ENCODE measurements at regions not wholly inside any gene's neighbourhood (a gene's known extent, or its start where the extent isn't known, plus 50 kb on each side); places are given as distances from the start of the nearest gene placed in this dataset.

- no peak for DNase-seq
Observed at GRCh38 chr3:181052256-181052655, 62.7 kb upstream of the DNAJC19 start.

GRCh38 chr3:181050738-181051137 lies 61.2 kb upstream of the DNAJC19 start:
- DNase-seq = no peak

- no peak for DNase-seq
Observed at GRCh38 chr3:181040030-181040429, 50.5 kb upstream of the DNAJC19 start.

All from NK-92 treated with Interleukin-12 subunit alpha and Interleukin-12 subunit beta, amount 100 ng/mL, for 24 hours (cell line).